ENCODE measurements at regions not wholly inside any gene's neighbourhood (a gene's known extent, or its start where the extent isn't known, plus 50 kb on each side); places are given as distances from the start of the nearest gene placed in this dataset.
"Not testable (repeated sequence)": the region's sequence is repeated elsewhere in the genome, so short reads cannot be mapped to it uniquely, and the experiment has no call there.

- POLR2A ChIA-PET: not testable (repeated sequence)
Observed at GRCh38 chr22:33989263-33989662, 69.0 kb upstream of the LARGE1 start.

DNA sequence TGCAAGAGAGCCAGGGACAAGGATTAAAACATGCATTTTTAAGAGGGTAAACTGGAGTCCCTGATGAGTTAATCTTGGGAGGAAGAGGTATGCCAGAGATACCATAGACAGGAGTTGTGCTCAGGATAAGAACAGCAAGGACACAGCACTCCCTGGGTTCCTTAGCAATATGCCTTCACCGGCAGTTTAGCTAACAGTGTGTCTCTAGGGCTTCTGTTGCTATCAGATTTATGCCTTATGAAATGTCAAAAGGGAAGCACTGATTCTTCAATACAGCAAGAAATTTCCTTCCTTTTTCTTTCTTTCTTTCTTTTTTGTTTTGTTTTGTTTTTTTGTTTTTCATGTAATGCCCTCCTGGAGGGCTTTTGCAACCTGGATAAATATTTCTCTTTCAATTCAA, 71.3 kb upstream of the LARGE1 start:
- no peak overlapping the region for H3K4me3 ChIP-seq
- H3K9me3 ChIP-seq: no peaks in the 10 kb centered on the region
- H3K4me2 ChIP-seq: no peak overlapping the region
- CTCF ChIA-PET: no interaction called here
- no peaks in the 10 kb centered on the region for H3K4me1 ChIP-seq
- no peak for TF ChIP-seq JUNB (IDR thresholded peaks at IDR 0.05)
- TF ChIP-seq FOSB (CRISPR knock-in tag; IDR thresholded peaks at IDR 0.05): no peak
- TF ChIP-seq ELK1 (IDR thresholded peaks at IDR 0.05; ENCODE audit: low read depth, low read length): no peak
- no peak for TF ChIP-seq HDAC2 (IDR thresholded peaks at IDR 0.05)
- no peak for TF ChIP-seq POLR2A (IDR thresholded peaks at IDR 0.05; ENCODE audit: low read length)
- TF ChIP-seq CEBPB (IDR thresholded peaks at IDR 0.05): no peak
- TF ChIP-seq NPAS2 (CRISPR knock-in tag; IDR thresholded peaks at IDR 0.05; ENCODE audit: borderline replicate concordance): no peak
- no peak for TF ChIP-seq ATOH8 (CRISPR knock-in tag; IDR thresholded peaks at IDR 0.05; ENCODE audit: low read depth)
- no peak for TF ChIP-seq NR3C1 (IDR thresholded peaks at IDR 0.05)
- 10% methylated on average over 1 of the region's 1 CpG for WGBS (ENCODE audit: missing lambda C conversion rate)
- H3K27ac ChIP-seq: no peak overlapping the region
- FAIRE-seq (no peak), ATAC-seq (no peak), DNase-seq (ENCODE audit: low read depth in 1 of 2, low spot score in 1 of 2) (no peak)
- POLR2A ChIA-PET: no interaction called here

More at GRCh38 chr22:33989263-33989662, 69.0 kb upstream of the LARGE1 start:
- CTCF ChIA-PET; FAIRE-seq; H3K27ac ChIP-seq; H3K4me1 ChIP-seq; DNase-seq (ENCODE audit: low read depth in 1 of 2, low spot score in 1 of 2); H3K4me3 ChIP-seq; H3K4me2 ChIP-seq; ATAC-seq; H3K9me3 ChIP-seq: not testable (repeated sequence)
- TF ChIP-seq ZC3H11A (IDR thresholded peaks at IDR 0.05): peak; percentile 14; the same call in 1 of the 2 replicates
- WGBS (ENCODE audit: missing lambda C conversion rate): 75% methylated on average over 7 of the region's 7 CpGs

DNA sequence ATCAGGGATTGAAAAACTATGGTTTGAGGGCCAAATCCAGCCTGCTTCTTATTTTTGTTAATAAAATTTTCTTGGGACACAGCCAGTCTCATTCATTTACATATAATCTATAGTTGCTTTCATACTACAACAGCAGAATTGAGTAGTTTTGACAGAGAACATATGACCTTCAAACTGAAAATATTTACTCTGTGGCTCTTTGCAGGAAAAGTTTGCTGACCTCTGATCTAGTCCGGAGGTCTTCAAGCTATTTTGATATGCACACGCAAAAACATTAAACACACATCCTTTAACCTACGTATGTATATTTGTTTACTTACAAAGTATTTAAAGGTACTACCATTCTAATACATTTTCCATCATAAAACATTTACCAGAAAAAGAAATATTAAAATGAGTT, 76.5 kb upstream of the LARGE1 start:
- no peak for TF ChIP-seq CBX2 (IDR thresholded peaks at IDR 0.05; ENCODE audit: borderline replicate concordance, low read depth)
- TF ChIP-seq, protein P1, sequence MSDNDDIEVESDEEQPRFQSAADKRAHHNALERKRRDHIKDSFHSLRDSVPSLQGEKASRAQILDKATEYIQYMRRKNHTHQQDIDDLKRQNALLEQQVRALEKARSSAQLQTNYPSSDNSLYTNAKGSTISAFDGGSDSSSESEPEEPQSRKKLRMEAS (IDR thresholded peaks at IDR 0.05): no peak
- TF ChIP-seq FOXS1 (CRISPR knock-in tag; IDR thresholded peaks at IDR 0.05): no peak
- TF ChIP-seq, protein P2, sequence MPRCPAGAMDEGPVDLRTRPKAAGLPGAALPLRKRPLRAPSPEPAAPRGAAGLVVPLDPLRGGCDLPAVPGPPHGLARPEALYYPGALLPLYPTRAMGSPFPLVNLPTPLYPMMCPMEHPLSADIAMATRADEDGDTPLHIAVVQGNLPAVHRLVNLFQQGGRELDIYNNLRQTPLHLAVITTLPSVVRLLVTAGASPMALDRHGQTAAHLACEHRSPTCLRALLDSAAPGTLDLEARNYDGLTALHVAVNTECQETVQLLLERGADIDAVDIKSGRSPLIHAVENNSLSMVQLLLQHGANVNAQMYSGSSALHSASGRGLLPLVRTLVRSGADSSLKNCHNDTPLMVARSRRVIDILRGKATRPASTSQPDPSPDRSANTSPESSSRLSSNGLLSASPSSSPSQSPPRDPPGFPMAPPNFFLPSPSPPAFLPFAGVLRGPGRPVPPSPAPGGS (IDR thresholded peaks at IDR 0.05): no peak
- TF ChIP-seq KDM5A (IDR thresholded peaks at IDR 0.05): no peak
- TF ChIP-seq JUN (IDR thresholded peaks at IDR 0.05): no peak
- no peak for TF ChIP-seq REST (IDR thresholded peaks at IDR 0.05)
- TF ChIP-seq POLR2AphosphoS2 (conservative IDR thresholded peaks at IDR 0.05; ENCODE audit: low read length): no peak
- TF ChIP-seq FOSL2 (IDR thresholded peaks at IDR 0.05): no peak
- TF ChIP-seq FOSL2 (CRISPR knock-in tag; IDR thresholded peaks at IDR 0.05): no peak
- no peak for TF ChIP-seq EHF (CRISPR knock-in tag; IDR thresholded peaks at IDR 0.05)
- no peak for TF ChIP-seq HES2 (IDR thresholded peaks at IDR 0.05)
- TF ChIP-seq PBX3 (IDR thresholded peaks at IDR 0.05): no peak
- no peak for TF ChIP-seq RAD21 (conservative IDR thresholded peaks at IDR 0.05 in 1 of 2, IDR thresholded peaks at IDR 0.05 in 1 of 2)
- TF ChIP-seq ZC3H11A (IDR thresholded peaks at IDR 0.05): no peak
- no peak for TF ChIP-seq FOSB (CRISPR knock-in tag; IDR thresholded peaks at IDR 0.05)
- TF ChIP-seq JUNB (IDR thresholded peaks at IDR 0.05): no peak
- no peak for TF ChIP-seq CBX8 (IDR thresholded peaks at IDR 0.05)
- no peak overlapping the region for H3K4me3 ChIP-seq
- no peaks in the 10 kb centered on the region for H3K9me3 ChIP-seq
- ChIA-PET POLR2A (no interaction called here), CTCF (no interaction called here)
- H3K4me2 ChIP-seq: no peak overlapping the region
- no peak for ATAC-seq
- H3K27ac ChIP-seq: no peak overlapping the region
- WGBS (ENCODE audit: missing lambda C conversion rate): 46% methylated on average over 3 of the region's 3 CpGs
- FAIRE-seq: no peak
- DNase-seq (ENCODE audit: low read depth in 1 of 2, low spot score in 1 of 2): no peak
- H3K4me1 ChIP-seq: no peaks in the 10 kb centered on the region
